Stimulated activated CD8-positive, alpha-beta memory T cell treated with anti-CD3 and anti-CD28 coated beads, Interleukin-7, amount 100 ng/mL, for 4 hours (primary cell): ENCODE measurements at regions not wholly inside any gene's neighbourhood (a gene's known extent, or its start where the extent isn't known, plus 50 kb on each side); places are given as distances from the start of the nearest gene placed in this dataset.
"Not testable (repeated sequence)": the region's sequence is repeated elsewhere in the genome, so short reads cannot be mapped to it uniquely, and the experiment has no call there.

Experiments
- DNase-seq, 2 donors: peaks; one replicate each; pipeline ENCODE4 v3.0.0-alpha.2; 2020; ENCODE audit warnings: low read depth in 2 of 2

GRCh38 chr14:34381304-34381703, 80.7 kb downstream of the SPTSSA start:
- DNase-seq, result not testable (repeated sequence)

- DNase-seq, result no peak
Measured at GRCh38 chr14:34380471-34380845, 81.6 kb downstream of the SPTSSA start.

- DNase-seq, result no peak
Measured at GRCh38 chr14:34379816-34380470, 82.1 kb downstream of the SPTSSA start.

- no peak for DNase-seq
Measured at GRCh38 chr14:34376649-34377267, 85.3 kb downstream of the SPTSSA start.

- no peak for DNase-seq
Measured at GRCh38 chr14:34374998-34375740, 86.9 kb downstream of the SPTSSA start.

- DNase-seq, result no peak
Measured at GRCh38 chr14:34373191-34373590, 88.8 kb downstream of the SPTSSA start.

- no peak for DNase-seq
Measured at GRCh38 chr14:34372786-34373185, 89.3 kb downstream of the SPTSSA start.

- DNase-seq, result no peak
Measured at GRCh38 chr14:34369648-34370030, 92.4 kb downstream of the SPTSSA start.

GRCh38 chr14:34368971-34369647, 92.9 kb downstream of the SPTSSA start:
- no peak for DNase-seq

GRCh38 chr14:34368115-34368970, 93.7 kb downstream of the SPTSSA start:
- DNase-seq, result no peak

- DNase-seq, result no peak
Measured at GRCh38 chr14:34365309-34365915, 96.6 kb downstream of the SPTSSA start.

- DNase-seq, result no peak
Measured at GRCh38 chr14:34364201-34364600, 97.8 kb downstream of the SPTSSA start.

- DNase-seq, result no peak
Measured at GRCh38 chr14:34363733-34364134, 98.3 kb downstream of the SPTSSA start.

GRCh38 chr14:34362641-34363251, 99.3 kb downstream of the SPTSSA start:
- DNase-seq, result no peak

- DNase-seq, result no peak
Measured at GRCh38 chr14:34361504-34362011, 100.5 kb downstream of the SPTSSA start.

GRCh38 chr14:34359420-34360117, 102.5 kb downstream of the SPTSSA start:
- no peak for DNase-seq

- DNase-seq, result no peak
Measured at GRCh38 chr14:34356264-34356654, 105.8 kb downstream of the SPTSSA start.

GRCh38 chr14:34355584-34356263, 106.3 kb downstream of the SPTSSA start:
- DNase-seq, result no peak

- no peak for DNase-seq
Measured at GRCh38 chr14:34354556-34354955, 107.5 kb downstream of the SPTSSA start.
